Peyer's patch (tissue), 4 donors: ENCODE measurements at regions not wholly inside any gene's neighbourhood (a gene's known extent, or its start where the extent isn't known, plus 50 kb on each side); places are given as distances from the start of the nearest gene placed in this dataset.

ENCODE experiments used
- CTCF ChIP-seq, 6 experiments: fragments of 450-650 bp in 4 of 6; fragments of 200-600 bp in 2 of 6; sonication (generic) in 1 of 6; IDR thresholded peaks; one replicate each; pipeline ENCODE4 v1.5.1; 2017 to 2019; ENCODE audit warnings: antibody characterized with exemption in 6 of 6, mild to moderate bottlenecking in 3 of 6, moderate library complexity in 1 of 6
- POLR2A ChIP-seq, 2 donors: fragments of 450-650 bp; IDR thresholded peaks; one replicate each; pipeline ENCODE4 v1.5.1; 2017; ENCODE audit warnings: antibody characterized with exemption in 2 of 2, mild to moderate bottlenecking in 2 of 2, moderate library complexity in 2 of 2

- TF ChIP-seq POLR2A (IDR thresholded peaks at IDR 0.05) (no peak), CTCF (IDR thresholded peaks at IDR 0.05) (no peak)
Measured at GRCh38 chr1:147091801-147092200, 80.5 kb downstream of the PRKAB2 start.
